ENCODE measurements at regions not wholly inside any gene's neighbourhood (a gene's known extent, or its start where the extent isn't known, plus 50 kb on each side); places are given as distances from the start of the nearest gene placed in this dataset.

- no peak for TF ChIP-seq CTCF (IDR thresholded peaks at IDR 0.05; ENCODE audit: poor library complexity)
- TF ChIP-seq EZH2 (IDR thresholded peaks at IDR 0.05; ENCODE audit: borderline replicate concordance): no peak
These were observed 160.8 kb downstream of the CEMIP2 start for GRCh38 chr9:71607461-71607881.

All from hepatocyte (in vitro differentiated cells).